K562 (cell line): ENCODE measurements at regions not wholly inside any gene's neighbourhood (a gene's known extent, or its start where the extent isn't known, plus 50 kb on each side); places are given as distances from the start of the nearest gene placed in this dataset.

ENCODE experiments used
- ATAC-seq: fragments of 200-7000 bp; cut with Tn5 transposase; 3 replicates; pipeline ENCODE4 v1.9.1; 2020; ENCODE audit warnings: moderate library complexity
- BruUV-seq: library from RNA; stranded (reverse); fragments of 400-500 nt; replicated peaks from 2 replicates; lab custom pipeline; 2021; lab: Mats Ljungman, UMichigan
- CTCF ChIA-PET: fragments of 300-600 bp; formaldehyde crosslinking; extraction: SDS; loops from one replicate; lab custom pipeline; 2021; ENCODE audit warnings: low intra/inter-chr PET ratio; lab: Yijun Ruan, JAX
- POLR2A ChIA-PET: fragments of 300-600, 350-650 bp; sonication (Branson Sonifier 250); formaldehyde crosslinking; extraction: SDS; loops from one replicate; lab custom pipeline; 2021; ENCODE audit warnings: antibody characterized with exemption, inconsistent platforms; lab: Yijun Ruan, JAX
- DNase-seq, 4 experiments: peaks; one replicate each; pipeline versions ENCODE4 v3.0.0 to v3.0.0-alpha.2; 2011 to 2018; ENCODE audit warnings: low spot score in 3 of 4, mixed read lengths in 3 of 4; ENCODE audit errors: extremely low read depth in 1 of 4
- FAIRE-seq: peaks from 2 replicates; lab custom pipeline; 2011; peaks lifted over from hg19 to GRCh38; lab: Jason Lieb, UNC
- H2AFZ ChIP-seq: 2 replicates; pipeline ENCODE4 v1.6.0; 2011; ENCODE audit warnings: low read depth, low read length, control low read depth, inconsistent platforms
- H3K27ac ChIP-seq: fragments of 200-600 bp; 3 replicates; pipeline ENCODE4 v1.8.0; 2011; ENCODE audit warnings: low read depth, mild to moderate bottlenecking, control low read depth, inconsistent platforms, low read length, moderate library complexity, mixed read lengths; ENCODE audit errors: extremely low read depth
- H3K27me3 ChIP-seq, 2 experiments: fragments of 300-600 bp in 1 of 2; 2 replicates in 1 of 2; 3 replicates in 1 of 2; pipeline versions ENCODE4 v1.6.0 to v1.8.0; 2011; ENCODE audit warnings: inconsistent platforms in 2 of 2, low read length in 2 of 2, mild to moderate bottlenecking in 1 of 2, mixed read lengths in 1 of 2, moderate library complexity in 1 of 2; ENCODE audit not compliant: control insufficient read depth in 2 of 2, insufficient read depth in 2 of 2
- H3K36me3 ChIP-seq: fragments of 300-600 bp; 3 replicates; pipeline ENCODE4 v1.8.0; 2011; ENCODE audit warnings: mild to moderate bottlenecking, low read length, inconsistent platforms; ENCODE audit not compliant: control insufficient read depth, insufficient read depth
- H3K4me1 ChIP-seq, 2 experiments: fragments of 200-600 bp in 1 of 2; replicated peaks in 1 of 2; 2 replicates in 1 of 2; 3 replicates in 1 of 2; pipeline versions ENCODE4 v1.5.1 to v1.8.0; 2011; ENCODE audit warnings: inconsistent platforms in 2 of 2, low read length in 2 of 2, mild to moderate bottlenecking in 1 of 2, mixed read lengths in 1 of 2, moderate library complexity in 1 of 2; ENCODE audit not compliant: control insufficient read depth in 2 of 2, insufficient read depth in 2 of 2
- H3K4me2 ChIP-seq: 2 replicates; pipeline ENCODE4 v1.6.1; 2011; ENCODE audit warnings: low read length, control low read depth, inconsistent platforms, mixed read lengths; ENCODE audit not compliant: insufficient read depth
- H3K4me3 ChIP-seq: fragments of 200-600 bp; sonication (generic), shearing (Covaris generic); 2 replicates; pipeline ENCODE4 v1.5.1; 2016; ENCODE audit warnings: control low read depth, inconsistent platforms
- H3K79me2 ChIP-seq: fragments of 200-600 bp; 3 replicates; pipeline ENCODE4 v1.8.0; 2011; ENCODE audit warnings: low read length, inconsistent platforms; ENCODE audit not compliant: control insufficient read depth, insufficient read depth
- H3K9ac ChIP-seq, 2 experiments: 2 replicates each; pipeline versions ENCODE4 v1.6.0 to v1.6.1; 2011; ENCODE audit warnings: low read depth in 2 of 2, low read length in 2 of 2, control low read depth in 1 of 2, inconsistent platforms in 1 of 2, mild to moderate bottlenecking in 1 of 2, mixed read lengths in 1 of 2; ENCODE audit not compliant: insufficient read depth in 1 of 2
- H3K9me1 ChIP-seq: one replicate; pipeline ENCODE4 v1.6.0; 2011; ENCODE audit warnings: inconsistent platforms, mild to moderate bottlenecking, low read length, moderate library complexity; ENCODE audit not compliant: control insufficient read depth, insufficient read depth
- H3K9me3 ChIP-seq: replicated peaks from 2 replicates; pipeline ENCODE4 v1.5.1; 2011; ENCODE audit warnings: low read depth, low read length, inconsistent platforms; ENCODE audit not compliant: control insufficient read depth, insufficient read depth
- H4K20me1 ChIP-seq: replicated peaks from 2 replicates; pipeline ENCODE4 v1.6.1; 2011; ENCODE audit warnings: low read length, inconsistent platforms, mixed read lengths; ENCODE audit not compliant: control insufficient read depth, insufficient read depth
- BCL6 ChIP-seq: fragments of 250-450 bp; sonication (Bioruptor Pico); IDR thresholded peaks from 2 replicates; pipeline ENCODE4 v1.4.0; 2020
- ETV1 ChIP-seq: fragments of 450-650 bp; conservative IDR thresholded peaks from 2 replicates; pipeline ENCODE4 v1.6.1; 2016; ENCODE audit warnings: missing genetic modification characterization, control low read depth, low read depth, missing compliant biosample characterization
- HINFP ChIP-seq: fragments of 450-650 bp; conservative IDR thresholded peaks from 2 replicates; pipeline ENCODE4 v1.6.1; 2016; ENCODE audit warnings: missing genetic modification characterization, low read depth, mild to moderate bottlenecking, control low read depth, missing compliant biosample characterization
- NEUROD1 ChIP-seq: fragments of 150-350 bp; IDR thresholded peaks from 2 replicates; pipeline ENCODE4 v1.6.1; 2014; ENCODE audit warnings: borderline replicate concordance, low read length, low read depth; ENCODE audit not compliant: partially characterized antibody
- NR1H2 ChIP-seq: sonication (generic); formaldehyde crosslinking; IDR thresholded peaks from 2 replicates; pipeline ENCODE4 v1.4.0; 2020; ENCODE audit warnings: mild to moderate bottlenecking, missing genetic modification reagents
- PTRF ChIP-seq: fragments of 450-650 bp; IDR thresholded peaks from 2 replicates; pipeline ENCODE4 v1.6.1; 2016; ENCODE audit warnings: mild to moderate bottlenecking, missing genetic modification characterization, missing compliant biosample characterization
- RBM15 ChIP-seq: fragments of 200-400 bp; formaldehyde crosslinking; IDR thresholded peaks from 2 replicates; pipeline ENCODE4 v1.6.1; 2018; ENCODE audit warnings: mild to moderate bottlenecking, low read length, moderate library complexity; ENCODE audit not compliant: insufficient read depth
- SP2 ChIP-seq: IDR thresholded peaks from 2 replicates; pipeline ENCODE4 v1.6.1; 2011; ENCODE audit warnings: mild to moderate bottlenecking, low read depth, low read length, moderate library complexity; ENCODE audit not compliant: poor library complexity, severe bottlenecking; ENCODE audit errors: extremely low read depth
- TSC22D4 ChIP-seq: fragments of 450-650 bp; IDR thresholded peaks from 2 replicates; pipeline ENCODE4 v1.6.1; 2016; ENCODE audit warnings: missing genetic modification characterization, missing biosample characterization, control low read depth
- ZBED1 ChIP-seq: IDR thresholded peaks from 2 replicates; pipeline ENCODE4 v1.6.1; 2014
- ZNF398 ChIP-seq: fragments of 250-450 bp; sonication (Bioruptor Pico); IDR thresholded peaks from 2 replicates; pipeline ENCODE4 v1.8.0; 2021; ENCODE audit warnings: moderate library complexity, mild to moderate bottlenecking, inconsistent platforms
- ZNF551 ChIP-seq: fragments of 250-450 bp; sonication (Bioruptor Pico); IDR thresholded peaks from 2 replicates; pipeline ENCODE4 v1.5.0; 2021; ENCODE audit warnings: mild to moderate bottlenecking, moderate library complexity
- ZNF707 ChIP-seq: fragments of 250-450 bp; sonication (Bioruptor Pico); conservative IDR thresholded peaks from 2 replicates; pipeline ENCODE4 v1.8.0; 2022; ENCODE audit warnings: inconsistent platforms, mild to moderate bottlenecking, moderate library complexity
- ZZZ3 ChIP-seq: fragments of 450-650 bp; IDR thresholded peaks from 2 replicates; pipeline ENCODE4 v1.6.1; 2016; ENCODE audit warnings: antibody characterized with exemption, mild to moderate bottlenecking, moderate library complexity
- WGBS: fragments of 100-300 bp; shearing (Covaris generic); methylation state at CpG from one replicate; pipeline ENCODE4 v1.1.6; 2016; ENCODE audit warnings: low coverage, mixed read lengths; ENCODE audit not compliant: insufficient coverage; ENCODE audit errors: missing lambda C conversion rate; 5-methylcytosine and 5-hydroxymethylcytosine counted together
- in situ Hi-C: fragments of 300-500 bp; cut with MboI; formaldehyde crosslinking; loops from 4 replicates; pipeline ENCODE4 v1.15.0; 2018; ENCODE audit warnings: inconsistent platforms, mixed read lengths
- intact Hi-C: fragments of 100-400 bp; cut with micrococcal nuclease; formaldehyde crosslinking; loops from 2 replicates; pipeline ENCODE4 v1.14.2; 2022

GRCh38 chr5:118554241-118554640 lies 434.1 kb downstream of the DTWD2 start (continued):
- TF ChIP-seq ZNF398 (CRISPR knock-in tag) (no peak), RBM15 (no peak), TSC22D4 (no peak), NEUROD1 (no peak), PTRF (tag) (no peak), ZNF707 (CRISPR knock-in tag) (no peak), ZNF551 (CRISPR knock-in tag) (no peak)

- Histone ChIP-seq H3K9me1 (no peaks in the 10 kb centered on the region), H3K79me2 (no peaks in the 10 kb centered on the region), H3K9ac (no peak overlapping the region), H3K4me2 (no peak overlapping the region), H3K4me3 (no peak overlapping the region), H3K9me3 (no peaks in the 10 kb centered on the region), H3K36me3 (no peaks in the 10 kb centered on the region), H4K20me1 (no peaks in the 10 kb centered on the region), H3K4me1 (no peaks in the 10 kb centered on the region), H3K27me3 (no peaks in the 10 kb centered on the region), H3K27ac (no peak overlapping the region), H2AFZ (no peak overlapping the region)
- intact Hi-C loops, result no loop called here
- DNase-seq, result no peak
- CTCF ChIA-PET, result no interaction called here
- TF ChIP-seq BCL6 (CRISPR knock-in tag), result no peak
- no peak for TF ChIP-seq ZZZ3
- TF ChIP-seq HINFP (tag), result no peak
- TF ChIP-seq SP2, result no peak
- TF ChIP-seq ETV1, result no peak
- no peak for TF ChIP-seq ZBED1
- TF ChIP-seq NR1H2 (CRISPR knock-in tag), result no peak
- BruUV-seq, result no TSS peak
- no peak for FAIRE-seq
- POLR2A ChIA-PET, result no interaction called here
- WGBS, result 0% methylated on average over 2 of the region's 3 CpGs
- in situ Hi-C loops, result no loop called here
- no peak for ATAC-seq
Measured at GRCh38 chr5:118553662-118554061, 434.7 kb downstream of the DTWD2 start.
